Adrenal gland (tissue), 9 donors: ENCODE measurements at regions not wholly inside any gene's neighbourhood (a gene's known extent, or its start where the extent isn't known, plus 50 kb on each side); places are given as distances from the start of the nearest gene placed in this dataset.

Experiments
- DNase-seq, 7 donors: peaks; one replicate each; pipeline ENCODE4 v3.0.0-alpha.2; 2019 to 2020
- H3K27ac ChIP-seq, 5 donors: fragments of 200-600 bp; sonication (generic) in 4 of 5; 1 replicate in 3 of 5; 2 replicates in 2 of 5; pipeline versions ENCODE4 v1.5.1 to v1.8.0; 2016 to 2020; ENCODE audit warnings: mild to moderate bottlenecking in 1 of 5
- H3K27me3 ChIP-seq: fragments of 200-600 bp; 2 replicates; pipeline ENCODE4 v1.8.0; 2021
- H3K36me3 ChIP-seq, 2 donors: fragments of 200-600 bp; replicated peaks in 1 of 2; 1 replicate in 1 of 2; 2 replicates in 1 of 2; pipeline versions ENCODE4 v1.5.1 to v1.8.0; 2018 to 2022
- H3K4me1 ChIP-seq, 2 donors: fragments of 200-600 bp; replicated peaks in 1 of 2; 1 replicate in 1 of 2; 2 replicates in 1 of 2; pipeline versions ENCODE4 v1.5.1 to v1.8.0; 2018 to 2021
- H3K4me3 ChIP-seq, 4 donors: fragments of 200-600 bp; sonication (generic) in 3 of 4; one replicate each; pipeline ENCODE4 v1.5.1; 2016 to 2018
- H3K9me3 ChIP-seq, 3 donors: fragments of 200-600 bp; sonication (generic) in 1 of 3; replicated peaks in 1 of 3; 1 replicate in 2 of 3; 2 replicates in 1 of 3; pipeline versions ENCODE4 v1.5.1 to v1.8.0; 2016 to 2021
- POLR2A ChIP-seq, 2 donors: fragments of 450-650 bp; IDR thresholded peaks; one replicate each; pipeline ENCODE4 v1.6.1; 2017; ENCODE audit warnings: antibody characterized with exemption in 2 of 2, mild to moderate bottlenecking in 2 of 2, moderate library complexity in 1 of 2
- WGBS, 4 donors: extraction: QIAGEN DNeasy Blood & Tissue Kit in 2 of 4; methylation state at CpG; one replicate each; pipeline versions ENCODE4 v1.1.5 to v1.1.7; 2013 to 2017; 5-methylcytosine and 5-hydroxymethylcytosine counted together
- intact Hi-C, 2 donors: fragments of 100-400 bp; cut with DNase I; formaldehyde crosslinking; loops; one replicate each; pipeline versions ENCODE4 v1.14.1 to v1.15.0; 2022 to 2023
- TF ChIP-seq, protein P1 (sequence below), 6 experiments: fragments of 450-650 bp in 4 of 6; fragments of 200-600 bp in 2 of 6; sonication (generic) in 1 of 6; IDR thresholded peaks; 1 replicate in 5 of 6; 2 replicates in 1 of 6; pipeline versions ENCODE4 v1.5.1 to v1.8.0; 2016 to 2021; ENCODE audit warnings: antibody characterized with exemption in 6 of 6, mild to moderate bottlenecking in 2 of 6, moderate library complexity in 1 of 6
- donor health status: healthy with polysubstance abuse.
- donor health status: Bipolar disorder and iron deficiency.
- donor health status: DM: yes; HTN: yes; CAD: no.
- donor health status: DM: no; HTN: no; CAD: no.
- donor health status: DM: no; HTN: no; CAD: no.

- TF ChIP-seq, protein P1, sequence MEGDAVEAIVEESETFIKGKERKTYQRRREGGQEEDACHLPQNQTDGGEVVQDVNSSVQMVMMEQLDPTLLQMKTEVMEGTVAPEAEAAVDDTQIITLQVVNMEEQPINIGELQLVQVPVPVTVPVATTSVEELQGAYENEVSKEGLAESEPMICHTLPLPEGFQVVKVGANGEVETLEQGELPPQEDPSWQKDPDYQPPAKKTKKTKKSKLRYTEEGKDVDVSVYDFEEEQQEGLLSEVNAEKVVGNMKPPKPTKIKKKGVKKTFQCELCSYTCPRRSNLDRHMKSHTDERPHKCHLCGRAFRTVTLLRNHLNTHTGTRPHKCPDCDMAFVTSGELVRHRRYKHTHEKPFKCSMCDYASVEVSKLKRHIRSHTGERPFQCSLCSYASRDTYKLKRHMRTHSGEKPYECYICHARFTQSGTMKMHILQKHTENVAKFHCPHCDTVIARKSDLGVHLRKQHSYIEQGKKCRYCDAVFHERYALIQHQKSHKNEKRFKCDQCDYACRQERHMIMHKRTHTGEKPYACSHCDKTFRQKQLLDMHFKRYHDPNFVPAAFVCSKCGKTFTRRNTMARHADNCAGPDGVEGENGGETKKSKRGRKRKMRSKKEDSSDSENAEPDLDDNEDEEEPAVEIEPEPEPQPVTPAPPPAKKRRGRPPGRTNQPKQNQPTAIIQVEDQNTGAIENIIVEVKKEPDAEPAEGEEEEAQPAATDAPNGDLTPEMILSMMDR (IDR thresholded peaks at IDR 0.05), result no peak
- no peak for TF ChIP-seq POLR2A (IDR thresholded peaks at IDR 0.05)
- Histone ChIP-seq H3K4me3 (no peak overlapping the region), H3K9me3 (no peaks in the 10 kb centered on the region), H3K4me1 (no peaks in the 10 kb centered on the region), H3K27ac (no peak overlapping the region), H3K36me3 (no peaks in the 10 kb centered on the region), H3K27me3 (peaks cover 6% of the 10 kb centered on the region)
- intact Hi-C loops, result no loop called here
- 55 to 75% (median 71%) methylated on average over 3 to 4 of the region's 4 CpGs for WGBS, 4 donors
- DNase-seq, result no peak
Measured at GRCh38 chr22:33971561-33971961, 51.3 kb upstream of the LARGE1 start.

DNA sequence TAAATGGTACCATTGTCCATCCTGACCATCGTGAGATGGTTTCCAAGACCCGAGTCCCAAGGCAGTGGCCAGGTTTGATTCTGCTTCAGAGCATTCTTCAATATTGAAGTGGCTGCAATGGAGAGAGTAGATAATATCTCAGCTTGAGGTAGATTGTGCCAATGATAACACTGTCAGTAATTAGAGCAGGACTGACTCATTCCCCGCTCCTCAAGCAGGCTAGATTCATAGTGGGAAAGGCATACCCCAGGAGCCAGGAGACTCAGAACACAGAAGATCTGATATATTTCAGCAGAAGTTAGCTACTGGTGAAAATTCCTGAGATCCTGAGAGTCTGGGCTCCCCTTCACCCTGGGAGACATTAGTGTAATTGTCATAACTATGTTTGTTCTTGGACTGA lies 55.6 kb upstream of the LARGE1 start:
- intact Hi-C loops, result no loop called here
- H3K27me3 ChIP-seq, result peaks cover 6% of the 10 kb centered on the region
- WGBS, 4 donors, result 77 to 85% (median 84%) methylated on average over 3 of the region's 3 CpGs

GRCh38 chr22:33983558-33983957 lies 63.3 kb upstream of the LARGE1 start:
- TF ChIP-seq POLR2A (IDR thresholded peaks at IDR 0.05), result no peak
- TF ChIP-seq, protein P1 (IDR thresholded peaks at IDR 0.05), result no peak
- Histone ChIP-seq H3K4me3 (no peak overlapping the region), H3K4me1 (no peaks in the 10 kb centered on the region), H3K36me3 (no peaks in the 10 kb centered on the region), H3K27me3 (no peaks in the 10 kb centered on the region), H3K9me3 (no peaks in the 10 kb centered on the region), H3K27ac (no peak overlapping the region)
- no peak for DNase-seq
- intact Hi-C loops, result no loop called here

More for the DNA sequence above, 55.6 kb upstream of the LARGE1 start:
- no peak overlapping the region for H3K27ac ChIP-seq
- no peaks in the 10 kb centered on the region for H3K4me1 ChIP-seq
- H3K36me3 ChIP-seq, result no peaks in the 10 kb centered on the region
- TF ChIP-seq POLR2A (IDR thresholded peaks at IDR 0.05), result no peak
- TF ChIP-seq, protein P1 (IDR thresholded peaks at IDR 0.05), result no peak
- no peak overlapping the region for H3K4me3 ChIP-seq
- no peaks in the 10 kb centered on the region for H3K9me3 ChIP-seq
- no peak for DNase-seq

DNA sequence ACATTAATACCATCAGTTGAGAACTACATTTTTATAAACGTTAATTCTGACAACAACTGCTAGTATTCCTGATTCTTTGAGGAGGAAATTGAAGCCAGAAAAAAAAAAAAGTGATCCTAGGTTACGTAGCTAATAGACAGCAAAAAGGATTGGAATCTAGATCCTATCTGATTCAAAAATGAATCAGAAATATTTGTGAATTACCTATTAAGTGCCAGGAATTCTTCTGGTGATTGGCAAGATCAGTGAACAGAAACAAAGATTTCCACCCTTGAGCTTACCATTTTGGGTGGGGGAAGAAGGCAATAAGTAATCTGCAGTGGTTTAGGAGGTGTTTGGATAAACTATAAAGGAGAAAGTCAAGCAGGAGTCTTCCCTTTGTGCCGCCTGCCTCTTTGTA lies 63.9 kb upstream of the LARGE1 start:
- Histone ChIP-seq H3K4me3 (no peak overlapping the region), H3K27ac (no peak overlapping the region), H3K9me3 (no peaks in the 10 kb centered on the region), H3K27me3 (no peaks in the 10 kb centered on the region), H3K4me1 (no peaks in the 10 kb centered on the region), H3K36me3 (no peaks in the 10 kb centered on the region)
- no peak for DNase-seq
- 67 to 71% (median 69%) methylated on average over 3 of the region's 3 CpGs for whole genome bisulfite sequencing, 4 donors
- TF ChIP-seq POLR2A (IDR thresholded peaks at IDR 0.05), result no peak
- TF ChIP-seq, protein P1 (IDR thresholded peaks at IDR 0.05), result no peak
- intact Hi-C loops, result no loop called here
